Activated T-cell treated with anti-CD3 and anti-CD28 coated beads for 48 hours (primary cell): ENCODE measurements at regions not wholly inside any gene's neighbourhood (a gene's known extent, or its start where the extent isn't known, plus 50 kb on each side); places are given as distances from the start of the nearest gene placed in this dataset.
"Not testable (repeated sequence)": the region's sequence is repeated elsewhere in the genome, so short reads cannot be mapped to it uniquely, and the experiment has no call there.

Experiments
- DNase-seq: peaks from one replicate; pipeline ENCODE4 v3.0.0-alpha.2; 2020; ENCODE audit warnings: low read depth

DNA sequence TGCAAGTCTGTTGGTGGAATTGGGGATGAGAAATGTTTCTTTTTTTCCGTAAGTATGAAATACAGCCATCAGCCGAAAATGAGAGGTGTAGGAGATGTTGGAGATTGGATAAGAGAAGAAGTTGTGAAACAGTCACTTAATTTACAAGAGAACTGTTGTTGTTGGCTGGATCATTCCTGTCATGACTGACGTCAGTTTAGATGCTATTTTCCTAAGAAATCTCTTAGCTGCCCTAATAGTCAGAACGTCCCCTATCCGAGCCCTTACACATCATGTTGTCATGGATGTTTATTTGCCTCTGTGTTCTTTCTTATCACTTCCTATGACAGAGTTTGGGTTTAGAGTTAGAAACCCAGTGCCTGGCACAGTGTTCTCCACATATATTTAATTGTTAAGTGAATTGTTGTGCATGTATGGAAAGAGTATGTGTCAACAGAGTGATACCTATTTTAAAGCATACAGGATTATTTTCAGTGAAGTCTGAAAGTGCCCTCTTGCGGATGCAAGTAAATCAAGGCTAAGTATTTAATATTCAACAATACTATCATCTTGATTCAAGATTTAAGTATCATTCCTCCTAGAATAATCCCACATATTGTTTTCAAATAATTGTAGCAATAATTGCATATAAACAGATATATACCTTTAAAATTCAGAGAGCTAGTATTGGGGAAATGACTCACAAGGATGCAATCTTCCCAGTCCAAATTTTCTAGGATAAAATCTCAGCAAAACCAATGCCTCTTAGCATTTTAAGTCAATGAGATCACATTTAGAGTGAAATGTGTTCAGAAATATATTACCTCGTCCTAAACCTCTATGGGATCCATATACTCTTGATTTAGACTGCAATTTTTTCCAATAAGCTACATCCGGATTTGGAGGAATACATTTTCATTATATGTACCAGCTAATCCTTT lies 309.9 kb upstream of the NOX3 start:
- no peak for DNase-seq

DNA sequence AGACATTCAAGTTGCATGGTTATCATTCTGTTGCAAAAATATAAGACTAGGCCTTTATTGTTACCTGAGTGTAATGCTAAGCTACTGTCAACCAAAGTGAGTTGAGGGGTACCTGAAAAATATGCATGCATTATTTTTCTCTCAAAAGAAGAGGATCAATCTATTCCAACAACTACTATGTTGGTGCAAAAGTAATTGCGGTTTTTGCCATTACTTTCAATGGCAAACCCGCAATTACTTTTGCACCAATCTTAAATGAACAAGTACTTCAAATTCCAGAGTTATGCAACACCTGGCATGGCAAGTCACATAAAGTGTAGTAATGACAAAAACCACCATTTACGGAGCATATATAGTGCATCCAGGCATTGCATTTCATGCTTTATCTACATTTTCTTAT lies 307.0 kb upstream of the NOX3 start:
- no peak for DNase-seq

DNA sequence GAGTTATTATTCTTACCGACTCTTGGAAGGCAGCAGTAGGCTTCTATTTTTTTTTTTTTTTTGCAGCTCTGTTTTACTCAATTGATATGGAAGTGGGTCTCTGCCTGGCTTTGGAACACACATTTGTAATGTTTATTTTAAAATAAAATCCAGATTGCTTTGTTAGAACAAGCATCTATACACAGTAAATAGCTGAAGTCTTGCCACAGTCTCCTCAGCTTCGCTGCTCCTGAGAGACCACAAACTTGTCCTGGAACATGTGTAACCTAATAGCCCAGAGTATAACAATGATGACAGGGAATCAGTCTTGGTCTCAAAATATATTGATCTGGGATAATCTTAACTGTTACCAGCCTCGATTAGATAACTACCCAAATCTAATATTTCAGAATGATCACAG lies 299.8 kb upstream of the NOX3 start:
- DNase-seq = no peak

DNA sequence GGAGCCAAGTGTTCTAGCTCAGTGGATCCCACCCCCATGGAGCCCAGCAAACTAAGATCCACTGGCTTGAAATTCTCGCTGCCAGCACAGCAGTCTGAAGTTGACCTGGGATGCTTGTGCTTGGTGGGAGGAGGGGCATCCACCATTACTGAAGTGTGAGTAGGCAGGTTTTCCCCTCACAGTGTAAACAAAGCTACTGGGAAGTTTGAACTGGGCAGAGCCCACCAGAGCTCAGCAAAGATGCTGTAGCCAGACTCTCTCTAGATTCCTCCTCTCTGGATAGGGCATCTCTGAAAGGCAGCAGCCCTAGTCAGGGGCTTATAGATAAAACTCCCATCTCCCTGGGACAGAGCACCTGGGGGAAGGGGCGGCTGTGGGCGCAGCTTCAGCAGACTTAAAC lies 293.1 kb upstream of the NOX3 start:
- DNase-seq = not testable (repeated sequence)

DNA sequence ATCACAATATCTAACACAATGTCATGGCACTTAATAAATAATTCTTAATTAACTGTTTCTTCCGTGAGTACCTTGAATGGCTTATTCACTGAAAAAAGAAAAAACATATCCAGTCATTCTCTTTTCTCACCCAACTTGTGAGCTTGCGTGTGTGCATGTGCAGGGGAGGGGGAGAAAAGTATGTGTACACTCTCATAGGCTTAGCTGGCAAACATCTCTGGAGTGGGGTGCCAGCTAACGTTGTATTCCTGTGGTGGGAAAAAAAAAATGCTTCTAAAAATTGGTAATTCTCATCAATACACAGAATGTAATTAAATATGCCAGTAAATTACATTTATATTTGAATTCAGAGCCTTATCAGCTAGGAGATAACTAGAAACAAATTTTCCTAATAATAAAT lies 291.9 kb upstream of the NOX3 start:
- no peak for DNase-seq

DNA sequence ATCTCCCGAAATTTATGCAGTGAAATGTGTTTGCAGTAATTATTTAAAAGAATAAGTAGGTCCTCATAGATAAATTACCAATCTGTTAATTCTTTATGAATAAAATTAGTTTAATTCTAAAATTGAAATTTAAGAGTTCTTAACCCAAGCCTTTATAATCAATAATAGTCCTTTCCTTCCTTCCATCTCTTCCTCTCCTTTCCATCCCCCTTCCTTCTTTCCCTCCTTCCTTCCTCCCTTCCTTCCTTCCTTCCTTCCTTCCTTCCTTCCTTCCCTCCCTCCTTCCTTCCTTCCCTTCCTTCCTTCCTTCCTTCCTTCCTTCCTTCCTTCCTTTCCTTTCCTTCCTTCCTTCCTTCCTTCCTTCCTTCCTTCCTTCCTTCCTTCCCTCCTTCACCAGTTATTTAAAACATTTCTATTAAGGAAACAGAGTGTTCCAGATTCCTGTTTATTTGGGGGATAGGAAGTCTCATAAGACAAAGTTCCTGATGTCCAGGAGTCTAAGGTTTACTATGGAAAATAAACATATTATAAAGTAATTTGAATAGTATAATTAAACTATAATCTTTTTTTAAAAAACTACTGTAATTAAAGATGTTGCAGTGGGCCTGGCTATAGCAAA lies 285.3 kb upstream of the NOX3 start:
- DNase-seq = no peak

DNA sequence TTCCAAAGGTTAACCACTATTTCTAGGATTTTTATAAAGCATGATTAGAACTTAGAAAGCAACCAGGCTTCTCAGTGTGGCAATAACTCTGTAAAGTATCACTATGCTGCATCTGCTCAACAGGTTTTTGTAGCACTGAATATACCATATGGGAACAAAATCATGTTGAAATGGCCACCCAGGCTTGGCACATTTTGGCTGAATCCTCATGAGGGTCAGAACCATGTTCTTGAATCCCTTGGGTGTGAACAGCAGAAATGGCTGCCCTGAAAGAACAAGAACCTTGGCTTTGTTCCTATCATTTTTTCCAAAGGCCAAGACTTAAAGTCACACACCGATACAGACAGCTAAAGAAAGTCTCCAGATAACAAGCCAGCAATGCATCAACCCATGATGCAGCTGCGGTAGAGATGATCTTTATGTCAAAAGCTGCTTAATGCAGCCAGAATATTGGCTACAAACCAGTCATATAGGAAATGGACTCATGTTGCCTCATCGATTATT lies 283.0 kb upstream of the NOX3 start:
- DNase-seq = no peak

DNA sequence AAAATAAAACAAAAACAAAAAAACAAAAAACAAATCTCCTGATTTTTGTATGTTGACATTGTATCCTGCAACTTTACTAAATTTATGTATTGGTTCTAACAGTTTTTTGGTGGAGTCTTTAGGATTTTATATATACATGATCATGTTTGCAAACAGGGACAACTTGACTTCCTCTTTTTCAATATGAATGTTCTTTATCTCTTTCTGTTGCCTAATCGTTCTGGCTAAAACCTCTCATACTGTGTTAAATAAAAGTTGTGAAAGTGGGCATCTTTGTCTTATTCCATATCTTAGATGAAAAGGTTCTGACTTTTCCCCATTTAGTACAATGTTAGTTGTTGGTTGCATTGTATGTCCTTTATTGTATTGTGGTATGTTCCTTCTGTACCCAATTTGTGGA lies 261.7 kb upstream of the NOX3 start:
- DNase-seq = no peak

DNA sequence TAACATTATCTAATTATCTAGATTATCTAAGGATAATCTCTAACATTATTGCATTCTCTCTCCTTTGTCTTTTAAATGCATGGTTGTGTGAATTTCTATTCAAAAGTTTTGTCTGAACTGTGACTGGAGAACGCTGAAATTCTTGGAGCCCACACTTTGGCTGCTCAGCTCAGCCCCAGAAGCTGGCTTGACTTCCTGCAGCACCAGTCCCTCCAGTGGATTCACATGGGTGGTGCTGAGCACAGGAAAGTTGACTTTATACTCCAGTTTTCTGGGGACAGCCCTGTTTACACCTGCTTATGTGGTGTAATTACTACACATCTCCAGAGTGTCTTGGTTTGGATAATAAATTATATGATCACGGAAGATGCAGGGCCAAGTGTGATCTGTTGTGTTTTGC lies 255.1 kb upstream of the NOX3 start:
- no peak for DNase-seq

DNA sequence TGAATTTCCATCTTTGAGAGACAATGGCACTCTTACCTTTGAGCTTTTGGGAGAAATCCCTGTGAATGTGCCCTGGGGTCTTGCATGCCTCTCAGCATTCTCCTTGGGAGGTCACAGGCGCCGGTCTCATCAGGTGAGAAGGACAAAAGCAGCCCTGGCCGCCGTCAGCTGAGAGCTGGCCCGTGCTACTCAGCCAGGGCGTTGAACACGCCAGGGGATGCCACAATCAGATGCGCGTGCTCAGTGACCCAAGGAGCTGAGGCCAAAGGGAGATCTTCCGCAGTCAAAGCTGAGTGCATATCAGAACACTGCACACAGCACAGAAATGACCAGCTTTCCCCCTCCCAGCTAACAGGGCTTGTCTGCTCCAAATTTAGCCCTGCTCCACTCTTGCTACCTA lies 253.6 kb upstream of the NOX3 start:
- no peak for DNase-seq

DNA sequence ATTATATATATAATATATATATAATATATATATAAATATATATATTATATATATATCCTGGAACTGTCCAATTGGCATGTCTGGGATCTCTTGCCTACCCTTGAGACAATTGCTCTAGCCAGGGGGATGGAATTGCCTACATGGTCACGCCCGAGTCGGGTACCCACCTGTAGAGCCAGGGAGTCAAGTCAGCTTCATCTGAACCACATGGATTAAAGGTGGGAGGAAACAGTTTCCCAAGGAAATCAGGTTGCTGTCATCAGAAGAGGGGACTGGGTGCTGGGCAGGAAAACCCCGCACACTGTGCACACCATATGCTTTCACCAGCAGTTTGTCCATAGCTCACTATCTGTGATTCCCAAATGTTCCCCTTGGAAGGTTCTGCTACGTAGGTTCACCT lies 252.5 kb upstream of the NOX3 start:
- DNase-seq = no peak

DNA sequence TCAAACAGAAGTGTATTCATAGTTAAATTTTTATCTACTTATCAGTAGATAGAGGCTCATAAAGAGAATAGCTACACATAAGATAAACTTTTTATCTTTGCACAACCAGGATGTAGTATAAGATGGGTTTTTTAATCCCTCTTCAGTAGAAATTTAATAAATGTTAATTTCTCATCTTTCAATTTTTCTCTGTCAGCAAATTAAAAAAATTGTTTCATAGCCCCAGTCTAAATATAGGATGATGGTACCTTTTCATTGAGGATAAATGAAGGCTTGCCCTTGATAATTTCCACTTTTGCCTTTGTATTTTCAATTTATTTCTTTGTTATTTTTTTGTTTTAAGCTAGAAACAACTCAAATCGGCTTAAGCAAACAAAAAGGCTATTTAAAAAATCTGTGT lies 251.2 kb upstream of the NOX3 start:
- no peak for DNase-seq

DNA sequence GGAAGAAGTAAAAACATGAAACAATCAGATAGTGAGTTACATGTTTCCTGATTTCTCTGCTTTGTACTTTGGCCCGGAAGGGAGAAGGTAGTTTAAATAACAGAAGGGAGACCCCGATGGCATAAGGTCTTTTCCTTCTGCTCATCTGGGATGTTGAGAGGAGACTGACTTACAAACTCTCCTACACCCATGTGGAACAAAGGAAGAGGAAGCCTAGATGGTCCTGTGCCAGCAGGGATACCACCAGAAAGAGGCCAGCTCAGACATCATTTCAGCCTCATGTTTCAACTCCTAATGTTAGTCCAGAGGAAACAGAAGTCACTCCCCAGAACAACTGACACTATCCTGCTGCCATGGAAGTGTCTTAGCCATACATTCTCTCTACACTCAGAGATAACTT lies 250.7 kb upstream of the NOX3 start:
- no peak for DNase-seq

DNA sequence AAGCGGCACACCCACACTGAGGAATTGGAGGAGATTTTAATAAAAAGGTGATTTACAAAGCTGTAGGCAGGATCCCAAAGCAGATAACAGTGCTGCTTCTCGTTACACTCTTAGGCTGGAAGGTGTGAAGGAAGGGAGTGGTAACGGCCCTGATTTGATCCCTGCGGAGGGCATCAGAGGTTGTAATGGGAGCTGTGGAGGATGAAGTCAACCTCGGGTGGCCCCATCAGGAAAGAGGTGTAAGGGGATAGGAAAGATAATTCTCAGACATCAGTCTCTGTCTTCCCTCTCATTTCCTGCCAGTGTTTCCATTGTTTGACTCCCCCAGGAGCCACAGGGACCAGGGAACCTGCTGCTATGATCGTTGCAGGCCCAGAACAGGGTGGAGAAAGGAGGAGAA lies 245.7 kb upstream of the NOX3 start:
- no peak for DNase-seq

DNA sequence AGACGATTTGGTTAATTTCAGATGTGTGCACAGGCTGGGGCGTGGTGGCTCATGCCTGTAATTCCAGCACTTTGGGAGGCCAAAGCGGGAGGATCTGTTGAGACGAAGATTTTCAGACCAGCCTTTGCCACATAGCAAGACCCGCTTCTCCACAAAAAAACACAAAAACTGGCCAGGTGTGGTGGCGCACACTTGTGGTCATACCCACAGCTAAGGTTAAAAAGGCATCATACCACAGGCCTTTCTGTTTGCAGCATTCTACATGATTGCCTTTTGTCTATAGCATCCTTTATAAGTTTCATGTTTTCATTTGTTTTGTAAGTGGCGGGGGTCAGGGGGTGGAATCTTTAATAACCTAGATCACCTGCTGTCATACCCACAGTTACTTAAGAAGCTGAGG lies 239.9 kb upstream of the NOX3 start:
- DNase-seq = no peak

DNA sequence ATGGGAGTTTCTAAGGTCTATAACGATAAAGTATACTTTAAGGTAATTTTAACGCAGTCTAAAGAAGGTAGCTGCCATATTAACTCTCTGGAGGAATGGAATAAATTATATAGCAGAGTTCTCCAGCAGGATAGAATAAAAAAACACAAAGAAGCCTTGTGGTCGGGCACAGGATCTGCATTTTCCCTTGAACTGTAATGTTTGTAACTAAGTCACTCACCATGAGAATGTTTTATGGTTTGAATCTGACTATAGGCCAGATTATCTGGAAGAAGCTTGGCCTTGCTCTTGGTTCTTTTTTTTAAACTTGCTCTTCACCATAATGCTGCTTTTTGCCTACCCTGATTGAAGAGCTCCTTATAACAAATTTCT lies 238.8 kb upstream of the NOX3 start:
- no peak for DNase-seq

DNA sequence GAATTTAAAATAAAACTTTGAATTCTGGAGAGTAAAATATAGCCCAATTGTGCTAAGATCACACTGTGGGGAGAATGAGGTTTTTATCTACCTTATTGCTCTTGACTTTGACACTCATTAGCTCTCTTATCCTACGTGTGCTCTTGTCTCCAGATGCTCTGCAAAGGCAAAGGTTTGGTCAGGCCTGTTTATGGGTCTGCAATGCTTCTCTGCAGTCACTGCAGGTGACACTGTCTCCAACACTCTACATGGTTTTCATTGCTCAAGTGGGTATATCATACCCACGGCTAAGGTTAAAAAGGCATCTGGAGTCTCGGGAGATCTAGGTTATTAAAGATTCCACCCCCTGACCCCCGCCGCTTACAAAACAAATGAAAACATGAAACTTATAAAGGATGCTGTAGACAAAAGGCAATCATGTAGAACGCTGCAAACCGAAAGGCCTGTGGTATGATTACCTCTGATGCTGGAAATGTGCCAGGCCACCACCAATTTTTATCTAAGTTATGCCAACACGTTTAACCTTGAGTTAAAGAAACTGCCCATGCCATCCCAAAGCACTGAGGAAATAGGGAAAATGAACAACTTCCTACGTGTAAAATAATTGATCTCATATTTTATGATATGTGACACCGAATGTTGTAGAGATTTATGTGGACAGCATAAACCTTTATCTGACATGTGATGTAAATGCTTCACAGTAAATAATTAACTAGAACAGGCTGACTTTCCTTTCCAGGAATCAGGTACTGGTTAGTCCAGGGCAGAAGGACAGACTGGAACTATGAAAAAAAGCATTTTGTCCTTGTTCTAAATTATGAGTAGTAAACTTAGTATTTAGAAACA lies 238.2 kb upstream of the NOX3 start:
- DNase-seq = no peak

DNA sequence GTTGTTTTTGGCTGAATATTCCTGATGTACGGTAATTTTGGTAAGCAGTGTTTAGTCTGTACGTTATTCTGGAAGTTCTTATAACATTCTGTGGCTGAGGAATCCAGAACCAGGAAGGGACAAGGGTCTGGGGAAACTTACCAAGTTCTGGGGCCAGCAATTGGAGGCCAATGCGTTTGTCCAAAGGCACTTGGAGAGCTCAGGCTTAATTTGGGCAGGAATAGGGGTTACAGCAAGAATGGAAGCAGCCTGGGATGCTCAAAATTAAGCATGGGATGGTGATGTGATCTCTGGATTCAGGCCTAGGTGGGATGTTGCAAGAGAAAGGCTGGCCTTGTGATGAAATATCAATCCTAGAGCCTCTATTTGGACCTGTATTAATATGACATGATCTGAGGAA lies 235.2 kb upstream of the NOX3 start:
- no peak for DNase-seq

DNA sequence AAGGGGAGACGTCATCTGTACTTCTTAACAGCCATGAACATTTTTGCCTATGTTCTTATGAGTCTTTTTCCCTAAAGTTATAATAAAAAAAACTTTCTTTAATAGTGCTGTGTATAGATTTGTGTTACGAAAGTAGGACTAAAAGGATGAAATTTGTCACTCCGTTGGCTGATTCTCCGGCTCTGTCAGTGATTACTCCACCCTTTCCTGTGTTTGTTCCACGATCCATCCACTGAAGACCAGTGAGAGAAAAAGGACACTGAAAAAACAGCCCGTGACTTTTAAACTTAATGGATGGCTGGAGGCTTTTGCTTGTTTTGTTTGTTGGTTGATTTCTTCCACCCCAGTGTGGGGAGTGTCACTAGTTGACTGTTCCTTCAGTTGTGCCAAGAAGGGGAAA lies 232.0 kb upstream of the NOX3 start:
- no peak for DNase-seq

DNA sequence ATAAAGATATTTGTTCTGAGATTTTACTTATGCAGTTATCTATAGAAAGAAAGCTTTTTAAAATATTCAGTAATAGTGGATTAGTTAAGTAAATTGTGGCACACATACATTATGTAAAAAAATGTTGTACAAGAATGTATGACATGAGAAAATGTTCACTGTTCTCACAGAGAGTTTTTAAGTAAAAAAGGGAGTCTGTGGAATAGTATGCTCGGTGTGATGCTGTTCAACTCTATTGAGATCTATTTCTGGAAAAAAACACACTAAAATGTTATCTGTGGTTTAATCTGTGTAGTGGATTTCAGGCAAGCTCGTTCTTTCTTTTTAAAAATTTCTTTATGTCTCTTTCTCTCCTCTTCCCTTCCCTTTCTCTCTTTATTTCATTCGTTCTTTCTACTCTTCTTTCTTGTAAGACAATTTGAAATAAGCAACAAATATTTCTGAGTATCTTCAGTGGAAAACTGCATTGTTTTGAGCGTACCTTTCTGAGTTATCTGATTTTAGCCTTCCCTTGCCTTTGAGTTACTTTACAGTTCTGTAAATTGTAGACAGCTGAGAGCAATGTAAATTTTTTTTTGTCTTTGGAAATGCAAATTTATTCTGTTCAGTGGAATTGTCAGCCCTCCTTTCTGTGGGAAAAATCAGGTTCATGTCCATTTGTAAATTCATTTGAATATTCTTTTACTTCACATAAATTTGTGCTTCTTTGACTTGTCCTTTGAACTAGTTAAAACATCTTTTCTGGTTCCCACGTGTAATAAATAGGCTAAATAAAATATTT lies 229.0 kb upstream of the NOX3 start:
- no peak for DNase-seq

DNA sequence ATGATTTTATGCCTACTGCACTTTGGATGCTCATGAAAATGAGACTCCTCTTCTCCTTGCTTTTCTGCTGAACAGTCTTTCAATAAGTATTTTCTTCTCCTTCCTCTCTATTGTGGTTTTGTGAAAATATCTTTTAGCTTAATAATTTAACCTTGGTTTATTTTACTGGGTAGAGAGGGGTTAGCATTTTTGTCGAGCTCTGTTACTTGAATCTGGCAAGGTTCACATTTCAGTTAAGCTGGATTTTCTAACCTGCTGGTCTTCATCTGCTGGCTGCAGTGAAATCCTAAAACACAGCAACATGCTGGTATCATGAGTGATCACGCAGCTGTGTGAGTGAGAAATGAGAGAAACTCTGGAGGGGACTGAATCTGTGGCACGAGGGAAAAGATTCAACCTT lies 222.7 kb upstream of the NOX3 start:
- DNase-seq = no peak

DNA sequence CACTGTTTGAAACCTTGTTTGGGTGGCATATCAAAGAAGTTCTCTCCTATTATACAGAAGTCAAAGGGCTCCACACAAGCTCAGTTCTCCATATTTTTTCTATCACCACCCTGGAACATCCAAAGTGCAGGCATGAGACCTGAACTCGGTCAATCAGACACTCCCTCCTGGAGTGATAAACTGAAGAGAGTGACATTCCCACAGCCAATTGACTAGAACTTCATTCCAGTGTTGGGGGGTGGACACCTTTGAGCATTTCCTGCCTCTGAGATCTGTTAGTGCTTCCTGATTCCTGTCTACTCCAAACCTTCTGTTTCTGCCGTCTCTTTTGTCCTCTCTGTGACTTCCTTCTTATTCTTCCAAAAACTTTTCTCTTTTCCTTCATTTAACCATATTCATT lies 220.7 kb upstream of the NOX3 start:
- no peak for DNase-seq
